GM10266 (cell line): ENCODE measurements at regions not wholly inside any gene's neighbourhood (a gene's known extent, or its start where the extent isn't known, plus 50 kb on each side); places are given as distances from the start of the nearest gene placed in this dataset.
"Not testable (repeated sequence)": the region's sequence is repeated elsewhere in the genome, so short reads cannot be mapped to it uniquely, and the experiment has no call there.

ENCODE experiments used
- DNase-seq: peaks from one replicate; pipeline ENCODE4 v3.0.0; 2012; ENCODE audit errors: extremely low spot score
- CTCF ChIP-seq: IDR thresholded peaks from 2 replicates; pipeline ENCODE4 v1.5.1; 2012; ENCODE audit warnings: mild to moderate bottlenecking, low read depth; ENCODE audit not compliant: control insufficient read depth, insufficient read depth; ENCODE audit errors: missing control alignments

GRCh38 chr21:21897275-21897883, 899.2 kb downstream of the NCAM2 start:
- DNase-seq = no peak

GRCh38 chr21:21898801-21899200, 900.6 kb downstream of the NCAM2 start:
- no peak for DNase-seq
- no peak for TF ChIP-seq CTCF

More at GRCh38 chr21:21897275-21897883, 899.2 kb downstream of the NCAM2 start:
- TF ChIP-seq CTCF = no peak

- DNase-seq = not testable (repeated sequence)
Measured at GRCh38 chr21:21902416-21902815, 904.2 kb downstream of the NCAM2 start.

GRCh38 chr21:21907271-21907670, 909.1 kb downstream of the NCAM2 start:
- DNase-seq = no peak
- TF ChIP-seq CTCF = no peak

- no peak for DNase-seq
- TF ChIP-seq CTCF = no peak
Measured at GRCh38 chr21:21915816-21916215, 917.6 kb downstream of the NCAM2 start.

- TF ChIP-seq CTCF = peak; percentile 39
- no peak for DNase-seq
Measured at GRCh38 chr21:21921410-21922232, 923.4 kb downstream of the NCAM2 start.

- no peak for TF ChIP-seq CTCF
- DNase-seq = no peak
Measured at GRCh38 chr21:21929226-21929625, 931.0 kb downstream of the NCAM2 start.

- no peak for TF ChIP-seq CTCF
Measured at GRCh38 chr21:21929789-21930188, 931.6 kb downstream of the NCAM2 start.

More at GRCh38 chr21:21929789-21930188, 931.6 kb downstream of the NCAM2 start:
- no peak for DNase-seq
